ENCODE measurements at regions not wholly inside any gene's neighbourhood (a gene's known extent, or its start where the extent isn't known, plus 50 kb on each side); places are given as distances from the start of the nearest gene placed in this dataset.

DNA sequence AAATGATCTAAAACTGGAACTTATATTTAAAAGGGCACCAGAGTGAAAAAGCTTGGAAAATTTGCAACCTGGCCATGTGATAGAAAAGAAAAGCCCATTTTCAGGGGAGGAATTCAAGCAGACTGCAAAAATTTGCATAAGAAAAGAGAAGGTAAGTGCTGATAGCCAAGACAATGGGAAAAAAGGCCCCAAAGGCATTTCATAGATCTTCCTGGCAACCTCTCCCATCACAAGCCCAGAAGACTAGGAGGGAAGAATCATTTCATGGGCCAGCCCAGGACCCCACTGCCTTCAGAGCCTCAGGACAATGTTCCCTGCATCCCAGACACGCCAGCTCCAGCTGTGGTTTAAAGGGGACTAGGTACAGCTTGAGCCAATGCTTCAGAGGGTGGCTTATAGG lies 887.3 kb upstream of the DIAPH2 start:
- Histone ChIP-seq H3K27ac (ENCODE audit: low read length) (no peak overlapping the region), H4K20me1 (ENCODE audit: insufficient read depth, low read length) (no peaks in the 10 kb centered on the region), H3K79me2 (ENCODE audit: low read length) (no peaks in the 10 kb centered on the region), H3K27me3 (ENCODE audit: low read depth, low read length) (no peaks in the 10 kb centered on the region), H3K9ac (ENCODE audit: low read length) (no peak overlapping the region), H3K9me3 (ENCODE audit: insufficient read depth, low read length) (no peaks in the 10 kb centered on the region), H3K4me2 (ENCODE audit: low read length) (no peak overlapping the region), H2AFZ (ENCODE audit: low read depth, low read length) (no peak overlapping the region), H3K36me3 (replicated peaks; ENCODE audit: low read depth, low read length) (no peaks in the 10 kb centered on the region), H3K4me3 (ENCODE audit: low read length) (no peak overlapping the region), H3K4me1 (ENCODE audit: low read length) (no peaks in the 10 kb centered on the region)
- no peak for TF ChIP-seq EZH2phosphoT487 (IDR thresholded peaks at IDR 0.05; ENCODE audit: low read depth)
- TF ChIP-seq, protein P1, sequence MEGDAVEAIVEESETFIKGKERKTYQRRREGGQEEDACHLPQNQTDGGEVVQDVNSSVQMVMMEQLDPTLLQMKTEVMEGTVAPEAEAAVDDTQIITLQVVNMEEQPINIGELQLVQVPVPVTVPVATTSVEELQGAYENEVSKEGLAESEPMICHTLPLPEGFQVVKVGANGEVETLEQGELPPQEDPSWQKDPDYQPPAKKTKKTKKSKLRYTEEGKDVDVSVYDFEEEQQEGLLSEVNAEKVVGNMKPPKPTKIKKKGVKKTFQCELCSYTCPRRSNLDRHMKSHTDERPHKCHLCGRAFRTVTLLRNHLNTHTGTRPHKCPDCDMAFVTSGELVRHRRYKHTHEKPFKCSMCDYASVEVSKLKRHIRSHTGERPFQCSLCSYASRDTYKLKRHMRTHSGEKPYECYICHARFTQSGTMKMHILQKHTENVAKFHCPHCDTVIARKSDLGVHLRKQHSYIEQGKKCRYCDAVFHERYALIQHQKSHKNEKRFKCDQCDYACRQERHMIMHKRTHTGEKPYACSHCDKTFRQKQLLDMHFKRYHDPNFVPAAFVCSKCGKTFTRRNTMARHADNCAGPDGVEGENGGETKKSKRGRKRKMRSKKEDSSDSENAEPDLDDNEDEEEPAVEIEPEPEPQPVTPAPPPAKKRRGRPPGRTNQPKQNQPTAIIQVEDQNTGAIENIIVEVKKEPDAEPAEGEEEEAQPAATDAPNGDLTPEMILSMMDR (IDR thresholded peaks at IDR 0.05; ENCODE audit: low read depth, low read length): no peak

DNA sequence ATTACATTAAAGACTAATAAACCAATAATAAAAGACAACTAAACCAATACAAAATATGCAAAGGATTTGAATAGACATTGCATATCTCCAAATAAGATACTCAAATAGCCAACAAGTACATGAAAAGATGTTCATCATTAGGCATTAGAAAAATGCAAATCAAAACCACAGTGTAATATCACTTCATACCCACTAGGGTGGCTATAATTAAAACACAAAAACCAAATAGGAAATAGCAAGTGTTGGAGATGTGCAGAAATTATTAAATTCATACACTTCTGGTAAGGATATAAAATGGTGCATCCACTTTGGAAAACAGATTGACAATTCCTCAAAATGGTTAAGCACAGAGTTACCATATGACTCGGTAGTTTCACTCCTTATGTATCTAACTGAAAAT lies 860.8 kb upstream of the DIAPH2 start:
- no peaks in the 10 kb centered on the region for H3K9me3 ChIP-seq (ENCODE audit: insufficient read depth, low read length)
- H3K27me3 ChIP-seq (ENCODE audit: low read depth, low read length): no peaks in the 10 kb centered on the region
- H2AFZ ChIP-seq (ENCODE audit: low read depth, low read length): no peak overlapping the region
- H3K4me3 ChIP-seq (ENCODE audit: low read length): no peak overlapping the region
- no peak overlapping the region for H3K27ac ChIP-seq (ENCODE audit: low read length)
- H4K20me1 ChIP-seq (ENCODE audit: insufficient read depth, low read length): no peaks in the 10 kb centered on the region
- H3K9ac ChIP-seq (ENCODE audit: low read length): no peak overlapping the region
- H3K4me2 ChIP-seq (ENCODE audit: low read length): no peak overlapping the region
- TF ChIP-seq EZH2phosphoT487 (IDR thresholded peaks at IDR 0.05; ENCODE audit: low read depth): no peak
- TF ChIP-seq, protein P1 (IDR thresholded peaks at IDR 0.05; ENCODE audit: low read depth, low read length): no peak
- no peaks in the 10 kb centered on the region for H3K4me1 ChIP-seq (ENCODE audit: low read length)
- H3K79me2 ChIP-seq (ENCODE audit: low read length): no peaks in the 10 kb centered on the region
- H3K36me3 ChIP-seq (replicated peaks; ENCODE audit: low read depth, low read length): no peaks in the 10 kb centered on the region

- no peak overlapping the region for H3K27ac ChIP-seq (ENCODE audit: low read length)
- no peak overlapping the region for H3K9ac ChIP-seq (ENCODE audit: low read length)
- H3K4me1 ChIP-seq (ENCODE audit: low read length): no peaks in the 10 kb centered on the region
- no peak overlapping the region for H2AFZ ChIP-seq (ENCODE audit: low read depth, low read length)
- H3K27me3 ChIP-seq (ENCODE audit: low read depth, low read length): no peaks in the 10 kb centered on the region
- H3K4me2 ChIP-seq (ENCODE audit: low read length): no peak overlapping the region
- H4K20me1 ChIP-seq (ENCODE audit: insufficient read depth, low read length): no peaks in the 10 kb centered on the region
- no peak overlapping the region for H3K4me3 ChIP-seq (ENCODE audit: low read length)
- H3K9me3 ChIP-seq (ENCODE audit: insufficient read depth, low read length): no peaks in the 10 kb centered on the region
- no peaks in the 10 kb centered on the region for H3K79me2 ChIP-seq (ENCODE audit: low read length)
- no peaks in the 10 kb centered on the region for H3K36me3 ChIP-seq (replicated peaks; ENCODE audit: low read depth, low read length)
- no peak for TF ChIP-seq EZH2phosphoT487 (IDR thresholded peaks at IDR 0.05; ENCODE audit: low read depth)
- TF ChIP-seq, protein P1 (IDR thresholded peaks at IDR 0.05; ENCODE audit: low read depth, low read length): no peak
Measured at GRCh38 chrX:95835223-95835622, 849.4 kb upstream of the DIAPH2 start.

- Histone ChIP-seq H3K4me2 (ENCODE audit: low read length) (no peak overlapping the region), H3K4me1 (ENCODE audit: low read length) (no peaks in the 10 kb centered on the region), H3K79me2 (ENCODE audit: low read length) (no peaks in the 10 kb centered on the region), H3K4me3 (ENCODE audit: low read length) (no peak overlapping the region), H3K9ac (ENCODE audit: low read length) (no peak overlapping the region), H2AFZ (ENCODE audit: low read depth, low read length) (no peak overlapping the region), H3K36me3 (replicated peaks; ENCODE audit: low read depth, low read length) (no peaks in the 10 kb centered on the region), H3K9me3 (ENCODE audit: insufficient read depth, low read length) (no peaks in the 10 kb centered on the region), H3K27ac (ENCODE audit: low read length) (no peak overlapping the region), H4K20me1 (ENCODE audit: insufficient read depth, low read length) (no peaks in the 10 kb centered on the region), H3K27me3 (ENCODE audit: low read depth, low read length) (no peaks in the 10 kb centered on the region)
- TF ChIP-seq, protein P1 (IDR thresholded peaks at IDR 0.05; ENCODE audit: low read depth, low read length): no peak
- TF ChIP-seq EZH2phosphoT487 (IDR thresholded peaks at IDR 0.05; ENCODE audit: low read depth): no peak
Measured at GRCh38 chrX:95836517-95836916, 848.1 kb upstream of the DIAPH2 start.
